HCT116 (cell line): ENCODE measurements at regions not wholly inside any gene's neighbourhood (a gene's known extent, or its start where the extent isn't known, plus 50 kb on each side); places are given as distances from the start of the nearest gene placed in this dataset.

Experiments used
- ATAC-seq: fragments of 200-7000 bp; cut with Tn5 transposase; 2 replicates; pipeline ENCODE4 v1.9.1; 2020; ENCODE audit warnings: mild to moderate bottlenecking, moderate library complexity
- BruUV-seq: library from RNA; stranded (reverse); fragments of 400-500 nt; replicated peaks from 2 replicates; lab custom pipeline; 2021; lab: Mats Ljungman, UMichigan
- CTCF ChIA-PET: fragments of 300-600 bp; sonication (Branson Sonifier 250); formaldehyde crosslinking; loops from one replicate; lab custom pipeline; 2021; ENCODE audit warnings: antibody characterized with exemption; lab: Charles Lee
- POLR2A ChIA-PET: fragments of 300-600, 350-600 bp; sonication (Branson Sonifier 250); formaldehyde crosslinking; loops from one replicate; lab custom pipeline; 2021; ENCODE audit warnings: antibody characterized with exemption; lab: Charles Lee
- RAD21 ChIA-PET, 2 experiments: fragments of 300-600 bp; sonication (Branson Sonifier 250); formaldehyde crosslinking; loops; one replicate each; lab custom pipeline; 2023; ENCODE audit warnings: low total read pairs in 2 of 2; ENCODE audit not compliant: uncharacterized antibody in 2 of 2, unreplicated experiment in 2 of 2, low non-redundant PET in 1 of 2; lab: Charles Lee
- DNase-seq: peaks from one replicate; pipeline ENCODE4 v3.0.0-alpha.2; 2010; ENCODE audit warnings: low read depth, low spot score
- H2AFZ ChIP-seq: fragments of 200-600 bp; shearing (Covaris generic), sonication (generic); 2 replicates; pipeline ENCODE4 v1.6.1; 2017; ENCODE audit warnings: low read depth, mixed run types, mixed read lengths, antibody characterized with exemption, low read length; ENCODE audit not compliant: poor library complexity, severe bottlenecking
- H3K27ac ChIP-seq: 2 replicates; pipeline ENCODE4 v1.5.1; 2012; ENCODE audit warnings: low read depth, low read length
- H3K27me3 ChIP-seq: fragments of 200-600 bp; sonication (generic); 2 replicates; pipeline ENCODE4 v1.6.1; 2016; ENCODE audit warnings: mixed run types, low read length, mixed read lengths; ENCODE audit not compliant: insufficient read depth
- H3K36me3 ChIP-seq, 2 experiments: fragments of 200-500 bp in 1 of 2; fragments of 200-600 bp in 1 of 2; sonication (Bioruptor generic) in 1 of 2; sonication (generic) in 1 of 2; 2 replicates each; pipeline versions ENCODE4 v1.5.1 to v1.6.1; 2014 to 2016; ENCODE audit warnings: low read length in 2 of 2, inconsistent platforms in 1 of 2, mixed read lengths in 1 of 2, mixed run types in 1 of 2; ENCODE audit not compliant: insufficient read depth in 2 of 2, control insufficient read depth in 1 of 2
- H3K4me1 ChIP-seq, 2 experiments: fragments of 200-600 bp in 1 of 2; sonication (generic) in 1 of 2; 2 replicates each; pipeline versions ENCODE4 v1.5.1 to v1.6.1; 2012 to 2017; ENCODE audit warnings: low read length in 2 of 2, inconsistent platforms in 1 of 2, mild to moderate bottlenecking in 1 of 2, mixed read lengths in 1 of 2, mixed run types in 1 of 2, moderate library complexity in 1 of 2; ENCODE audit not compliant: insufficient read depth in 2 of 2, control insufficient read depth in 1 of 2
- H3K4me2 ChIP-seq: fragments of 200-600 bp; sonication (generic); 2 replicates; pipeline ENCODE4 v1.6.1; 2017; ENCODE audit warnings: mixed run types, low read length, mixed read lengths
- H3K4me3 ChIP-seq, 2 experiments: fragments of 200-600 bp in 1 of 2; sonication (generic) in 1 of 2; replicated peaks in 1 of 2; 2 replicates each; pipeline ENCODE4 v1.5.1; 2011 to 2016; ENCODE audit warnings: low read length in 2 of 2, control low read depth in 1 of 2, low read depth in 1 of 2, mild to moderate bottlenecking in 1 of 2, mixed read lengths in 1 of 2, mixed run types in 1 of 2
- H3K79me2 ChIP-seq: fragments of 200-600 bp; sonication (generic); 2 replicates; pipeline ENCODE4 v1.6.1; 2017; ENCODE audit warnings: mild to moderate bottlenecking, mixed run types, low read length, moderate library complexity, mixed read lengths; ENCODE audit not compliant: insufficient read depth
- H3K9ac ChIP-seq: fragments of 200-600 bp; sonication (generic); 2 replicates; pipeline ENCODE4 v1.6.1; 2016; ENCODE audit warnings: low read length, mixed read lengths
- H3K9me2 ChIP-seq: fragments of 200-600 bp; sonication (generic), shearing (Covaris generic); 2 replicates; pipeline ENCODE4 v1.6.1; 2017; ENCODE audit warnings: mixed run types, mild to moderate bottlenecking, moderate library complexity; ENCODE audit not compliant: insufficient read depth
- H3K9me3 ChIP-seq, 2 experiments: fragments of 200-500 bp in 1 of 2; fragments of 200-600 bp in 1 of 2; sonication (Bioruptor generic) in 1 of 2; sonication (generic) in 1 of 2; 2 replicates each; pipeline ENCODE4 v1.6.1; 2014 to 2017; ENCODE audit warnings: low read length in 2 of 2, mixed read lengths in 2 of 2, inconsistent platforms in 1 of 2, low read depth in 1 of 2, mild to moderate bottlenecking in 1 of 2, mixed run types in 1 of 2, moderate library complexity in 1 of 2; ENCODE audit not compliant: control insufficient read depth in 1 of 2, insufficient read depth in 1 of 2
- H4K20me1 ChIP-seq: fragments of 200-600 bp; sonication (generic), shearing (Covaris generic); 2 replicates; pipeline ENCODE4 v1.6.1; 2017; ENCODE audit warnings: mixed run types, mild to moderate bottlenecking, moderate library complexity; ENCODE audit not compliant: insufficient read depth
- CBX3 ChIP-seq: IDR thresholded peaks from 2 replicates; pipeline ENCODE4 v1.6.1; 2012; ENCODE audit warnings: low read depth
- ELF1 ChIP-seq: IDR thresholded peaks from 2 replicates; pipeline ENCODE4 v1.6.1; 2012; ENCODE audit warnings: low read depth, borderline replicate concordance
- EZH2 ChIP-seq: fragments of 200-600 bp; sonication (generic); IDR thresholded peaks from 2 replicates; pipeline ENCODE4 v1.6.1; 2017; ENCODE audit warnings: antibody characterized with exemption, mixed run types
- FOSL1 ChIP-seq: IDR thresholded peaks from 2 replicates; pipeline ENCODE4 v1.6.1; 2012; ENCODE audit warnings: low read depth
- SIN3A ChIP-seq: IDR thresholded peaks from 2 replicates; pipeline ENCODE4 v1.6.1; 2012; ENCODE audit warnings: low read depth
- SP1 ChIP-seq: IDR thresholded peaks from 2 replicates; pipeline ENCODE4 v1.6.1; 2012; ENCODE audit warnings: low read depth
- YY1 ChIP-seq: IDR thresholded peaks from 2 replicates; pipeline ENCODE4 v1.6.1; 2011; ENCODE audit warnings: low read length, low read depth, moderate library complexity, mild to moderate bottlenecking; ENCODE audit not compliant: insufficient replicate concordance; ENCODE audit errors: extremely low read depth
- ZBTB33 ChIP-seq: IDR thresholded peaks from 2 replicates; pipeline ENCODE4 v1.6.1; 2011; ENCODE audit warnings: mild to moderate bottlenecking, low read length, moderate library complexity; ENCODE audit not compliant: insufficient replicate concordance; ENCODE audit errors: extremely low read depth
- ZFX ChIP-seq: fragments of 450-650 bp; IDR thresholded peaks from 2 replicates; pipeline ENCODE4 v1.6.1; 2017
- ZNF274 ChIP-seq: fragments of 200-500 bp; sonication (Bioruptor generic); IDR thresholded peaks from 2 replicates; pipeline ENCODE4 v1.6.1; 2014; ENCODE audit warnings: mild to moderate bottlenecking, low read depth, low read length, inconsistent platforms
- intact Hi-C: fragments of 100-400 bp; cut with micrococcal nuclease; formaldehyde crosslinking; loops from 2 replicates; pipeline ENCODE4 v1.10.0; 2022
- TF ChIP-seq, protein P1 (sequence below): IDR thresholded peaks from 2 replicates; pipeline ENCODE4 v1.6.1; 2012
- TF ChIP-seq, protein P2 (sequence below), 3 experiments: fragments of 200-600 bp in 1 of 3; sonication (generic) in 1 of 3; IDR thresholded peaks in 2 of 3; conservative IDR thresholded peaks in 1 of 3; 2 replicates each; pipeline ENCODE4 v1.5.1; 2012 to 2017; ENCODE audit warnings: low read depth in 2 of 3, low read length in 2 of 3, antibody characterized with exemption in 1 of 3, borderline replicate concordance in 1 of 3, control low read depth in 1 of 3, mild to moderate bottlenecking in 1 of 3, mixed read lengths in 1 of 3, mixed run types in 1 of 3, moderate library complexity in 1 of 3; ENCODE audit not compliant: insufficient read depth in 1 of 3

DNA sequence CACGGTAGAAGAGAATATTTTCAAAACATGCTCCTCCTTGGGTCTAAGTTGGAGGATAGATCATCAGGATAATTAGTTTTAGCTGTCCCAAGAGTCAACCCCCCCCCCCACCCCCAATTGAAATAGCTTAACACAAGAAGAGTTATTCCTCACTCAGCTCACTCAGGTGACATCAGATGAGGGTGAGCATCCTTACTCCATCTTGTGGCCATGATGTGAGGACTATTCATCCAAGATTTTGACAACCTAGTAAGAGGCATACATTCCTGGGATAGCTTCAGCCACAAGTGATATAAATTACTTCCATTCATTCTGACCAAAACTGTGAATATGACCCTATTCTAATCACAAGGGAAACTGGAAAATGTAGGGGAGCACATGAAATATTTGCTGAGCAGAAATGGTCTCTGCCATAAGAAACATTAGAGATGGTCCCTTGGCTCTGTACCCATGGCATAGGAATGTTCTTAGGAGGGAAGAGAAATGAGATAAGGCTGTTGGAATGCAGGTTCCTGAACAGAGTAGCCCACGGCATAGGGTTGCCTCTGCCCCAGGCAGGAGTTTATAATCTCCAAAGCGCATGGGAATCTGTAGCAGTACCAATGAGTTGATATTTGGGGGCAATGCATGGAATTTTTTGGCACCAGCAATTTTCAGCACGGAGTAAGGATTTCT is 257.2 kb downstream of the CYRIA start:
- Histone ChIP-seq H3K36me3 (no peaks in the 10 kb centered on the region), H3K4me3 (no peak overlapping the region), H4K20me1 (no peaks in the 10 kb centered on the region), H3K9me3 (no peaks in the 10 kb centered on the region), H3K79me2 (no peaks in the 10 kb centered on the region), H3K9me2 (no peaks in the 10 kb centered on the region), H3K27ac (no peak overlapping the region), H3K27me3 (no peaks in the 10 kb centered on the region), H2AFZ (no peak overlapping the region), H3K4me2 (no peak overlapping the region), H3K9ac (no peak overlapping the region), H3K4me1 (no peaks in the 10 kb centered on the region)
- POLR2A ChIA-PET: no interaction called here
- DNase-seq (no peak), ATAC-seq (no peak)
- no TSS peak for BruUV-seq
- TF ChIP-seq SIN3A (no peak), ZNF274 (no peak), FOSL1 (no peak), ELF1 (no peak), SP1 (no peak), CBX3 (no peak)
- TF ChIP-seq, protein P1, sequence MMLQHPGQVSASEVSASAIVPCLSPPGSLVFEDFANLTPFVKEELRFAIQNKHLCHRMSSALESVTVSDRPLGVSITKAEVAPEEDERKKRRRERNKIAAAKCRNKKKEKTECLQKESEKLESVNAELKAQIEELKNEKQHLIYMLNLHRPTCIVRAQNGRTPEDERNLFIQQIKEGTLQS: no peak
- TF ChIP-seq, protein P2, sequence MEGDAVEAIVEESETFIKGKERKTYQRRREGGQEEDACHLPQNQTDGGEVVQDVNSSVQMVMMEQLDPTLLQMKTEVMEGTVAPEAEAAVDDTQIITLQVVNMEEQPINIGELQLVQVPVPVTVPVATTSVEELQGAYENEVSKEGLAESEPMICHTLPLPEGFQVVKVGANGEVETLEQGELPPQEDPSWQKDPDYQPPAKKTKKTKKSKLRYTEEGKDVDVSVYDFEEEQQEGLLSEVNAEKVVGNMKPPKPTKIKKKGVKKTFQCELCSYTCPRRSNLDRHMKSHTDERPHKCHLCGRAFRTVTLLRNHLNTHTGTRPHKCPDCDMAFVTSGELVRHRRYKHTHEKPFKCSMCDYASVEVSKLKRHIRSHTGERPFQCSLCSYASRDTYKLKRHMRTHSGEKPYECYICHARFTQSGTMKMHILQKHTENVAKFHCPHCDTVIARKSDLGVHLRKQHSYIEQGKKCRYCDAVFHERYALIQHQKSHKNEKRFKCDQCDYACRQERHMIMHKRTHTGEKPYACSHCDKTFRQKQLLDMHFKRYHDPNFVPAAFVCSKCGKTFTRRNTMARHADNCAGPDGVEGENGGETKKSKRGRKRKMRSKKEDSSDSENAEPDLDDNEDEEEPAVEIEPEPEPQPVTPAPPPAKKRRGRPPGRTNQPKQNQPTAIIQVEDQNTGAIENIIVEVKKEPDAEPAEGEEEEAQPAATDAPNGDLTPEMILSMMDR (IDR thresholded peaks at IDR 0.05 in 2 of 3, conservative IDR thresholded peaks at IDR 0.05 in 1 of 3; ENCODE audit: borderline replicate concordance in 1 of 3, insufficient read depth in 1 of 3, low read depth in 2 of 3, low read length in 2 of 3): no peak
- RAD21 ChIA-PET: no interaction called here
- CTCF ChIA-PET: no interaction called here
- intact Hi-C loops: no loop called here

GRCh38 chr2:16407358-16407757 is 258.3 kb downstream of the CYRIA start:
- H3K4me2 ChIP-seq: no peak overlapping the region
- H3K9me2 ChIP-seq: no peaks in the 10 kb centered on the region
- H3K4me1 ChIP-seq: no peaks in the 10 kb centered on the region
- no peaks in the 10 kb centered on the region for H3K36me3 ChIP-seq
- no peaks in the 10 kb centered on the region for H3K9me3 ChIP-seq
- no peak overlapping the region for H3K4me3 ChIP-seq
- intact Hi-C loops: no loop called here
- H3K27me3 ChIP-seq: no peaks in the 10 kb centered on the region
- no TSS peak for BruUV-seq
- H3K79me2 ChIP-seq: no peaks in the 10 kb centered on the region
- H2AFZ ChIP-seq: no peak overlapping the region
- no peak for ATAC-seq
- POLR2A ChIA-PET: no interaction called here
- DNase-seq: no peak
- CTCF ChIA-PET: no interaction called here
- RAD21 ChIA-PET: no interaction called here
- no peak overlapping the region for H3K27ac ChIP-seq
- H4K20me1 ChIP-seq: no peaks in the 10 kb centered on the region
- no peak overlapping the region for H3K9ac ChIP-seq
- no peak for TF ChIP-seq ZBTB33
- TF ChIP-seq, protein P2 (IDR thresholded peaks at IDR 0.05 in 2 of 3, conservative IDR thresholded peaks at IDR 0.05 in 1 of 3; ENCODE audit: borderline replicate concordance in 1 of 3, insufficient read depth in 1 of 3, low read depth in 2 of 3, low read length in 2 of 3): no peak
- no peak for TF ChIP-seq YY1
- TF ChIP-seq, protein P1: no peak
- TF ChIP-seq EZH2: no peak
- TF ChIP-seq ZFX: no peak
- TF ChIP-seq CBX3: no peak
